ENCODE measurements at regions not wholly inside any gene's neighbourhood (a gene's known extent, or its start where the extent isn't known, plus 50 kb on each side); places are given as distances from the start of the nearest gene placed in this dataset.

DNA sequence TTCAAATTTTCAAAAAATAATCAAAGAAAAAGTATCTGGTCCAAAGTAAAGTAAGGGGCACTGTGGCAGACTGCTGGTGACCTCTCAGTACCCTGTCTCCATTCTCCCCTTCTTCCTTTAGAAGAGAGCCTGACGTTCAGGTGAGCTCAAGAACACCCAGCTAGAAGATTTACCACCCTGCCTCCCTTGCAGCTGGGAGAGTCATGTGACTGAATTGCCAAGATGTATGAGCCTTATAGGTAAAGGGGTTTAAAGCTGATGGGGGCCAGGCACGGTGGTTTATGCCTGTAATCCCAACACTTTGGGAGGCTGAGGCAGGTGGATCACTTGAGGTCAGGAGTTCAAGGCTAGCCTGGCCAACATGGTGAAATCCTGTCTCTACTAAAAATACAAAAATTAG, 86.3 kb upstream of the NANOS1 start:
- TF ChIP-seq POLR2AphosphoS5 (IDR thresholded peaks at IDR 0.05; ENCODE audit: low read depth, low read length) = no peak
- TF ChIP-seq, protein P1, sequence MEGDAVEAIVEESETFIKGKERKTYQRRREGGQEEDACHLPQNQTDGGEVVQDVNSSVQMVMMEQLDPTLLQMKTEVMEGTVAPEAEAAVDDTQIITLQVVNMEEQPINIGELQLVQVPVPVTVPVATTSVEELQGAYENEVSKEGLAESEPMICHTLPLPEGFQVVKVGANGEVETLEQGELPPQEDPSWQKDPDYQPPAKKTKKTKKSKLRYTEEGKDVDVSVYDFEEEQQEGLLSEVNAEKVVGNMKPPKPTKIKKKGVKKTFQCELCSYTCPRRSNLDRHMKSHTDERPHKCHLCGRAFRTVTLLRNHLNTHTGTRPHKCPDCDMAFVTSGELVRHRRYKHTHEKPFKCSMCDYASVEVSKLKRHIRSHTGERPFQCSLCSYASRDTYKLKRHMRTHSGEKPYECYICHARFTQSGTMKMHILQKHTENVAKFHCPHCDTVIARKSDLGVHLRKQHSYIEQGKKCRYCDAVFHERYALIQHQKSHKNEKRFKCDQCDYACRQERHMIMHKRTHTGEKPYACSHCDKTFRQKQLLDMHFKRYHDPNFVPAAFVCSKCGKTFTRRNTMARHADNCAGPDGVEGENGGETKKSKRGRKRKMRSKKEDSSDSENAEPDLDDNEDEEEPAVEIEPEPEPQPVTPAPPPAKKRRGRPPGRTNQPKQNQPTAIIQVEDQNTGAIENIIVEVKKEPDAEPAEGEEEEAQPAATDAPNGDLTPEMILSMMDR (IDR thresholded peaks at IDR 0.05; ENCODE audit: control extremely low read depth in 1 of 3, insufficient read depth in 1 of 3, low read depth in 1 of 3, low read length in 3 of 3) = no peak
- TF ChIP-seq EP300 (IDR thresholded peaks at IDR 0.05; ENCODE audit: borderline replicate concordance in 1 of 2, low read depth in 2 of 2, low read length in 2 of 2) = no peak
- TF ChIP-seq BACH1 (IDR thresholded peaks at IDR 0.05; ENCODE audit: low read length) = no peak
- TF ChIP-seq RAD21 (IDR thresholded peaks at IDR 0.05 in 1 of 2, conservative IDR thresholded peaks at IDR 0.05 in 1 of 2; ENCODE audit: low read depth in 2 of 2, low read length in 2 of 2) = no peak
- TF ChIP-seq POLR2A (IDR thresholded peaks at IDR 0.05; ENCODE audit: control extremely low read depth in 1 of 2, low read depth in 2 of 2, low read length in 2 of 2) = no peak
- no peak for TF ChIP-seq BCL11A (IDR thresholded peaks at IDR 0.05; ENCODE audit: low read depth in 2 of 2, low read length in 2 of 2)

All from H1 (cell line).